ENCODE measurements at regions not wholly inside any gene's neighbourhood (a gene's known extent, or its start where the extent isn't known, plus 50 kb on each side); places are given as distances from the start of the nearest gene placed in this dataset.

DNA sequence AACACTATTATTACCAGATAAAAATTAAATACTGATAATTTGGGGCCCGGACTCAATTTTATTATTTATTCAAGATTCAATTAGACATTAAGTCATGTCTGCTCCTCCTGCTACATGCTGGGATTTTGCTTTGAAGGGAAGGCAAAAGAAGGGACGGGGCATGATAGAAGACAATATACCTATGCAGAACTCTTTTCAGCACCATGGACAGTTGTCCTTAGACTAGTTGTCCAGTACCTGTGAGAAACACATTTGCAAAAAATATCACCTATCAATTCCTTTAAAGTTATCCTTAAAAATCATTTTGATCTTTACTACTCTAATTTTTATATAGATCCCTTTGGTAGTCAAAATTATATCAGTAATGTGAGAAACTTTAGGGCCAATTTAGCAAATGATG is 100.2 kb upstream of the SULT1C3 start:
- peak; percentile 39 for DNase-seq (ENCODE audit: low read depth)

- DNase-seq (ENCODE audit: low read depth), result peak; percentile 53
Measured at GRCh38 chr2:108145557-108146326, 94.0 kb upstream of the SULT1C3 start.

- no peak for DNase-seq (ENCODE audit: low read depth)
Measured at GRCh38 chr2:108148555-108148954, 91.2 kb upstream of the SULT1C3 start.

GRCh38 chr2:108154366-108155061 is 85.3 kb upstream of the SULT1C3 start:
- no peak for DNase-seq (ENCODE audit: low read depth)

- no peak for DNase-seq (ENCODE audit: low read depth)
Measured at GRCh38 chr2:108161298-108161697, 78.5 kb upstream of the SULT1C3 start.

DNA sequence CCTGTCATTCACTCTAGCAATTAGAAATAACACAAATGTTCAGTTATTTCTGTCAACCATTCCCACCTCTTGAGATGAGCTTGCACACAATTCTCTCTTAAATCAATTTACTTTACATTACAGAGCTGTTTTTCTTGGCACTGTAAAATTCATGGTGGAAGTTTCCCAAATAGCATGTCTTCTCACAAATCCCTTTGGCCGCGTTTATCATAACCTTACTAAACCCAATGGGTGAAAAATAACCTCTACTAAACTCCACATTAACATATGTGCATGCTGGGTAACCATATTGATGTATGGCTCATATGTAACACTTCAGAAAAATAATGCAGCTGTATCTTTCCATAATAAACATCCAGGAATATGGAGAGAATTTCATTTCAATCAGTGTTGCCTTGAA is 75.5 kb upstream of the SULT1C3 start:
- DNase-seq (ENCODE audit: low read depth), result no peak

DNA sequence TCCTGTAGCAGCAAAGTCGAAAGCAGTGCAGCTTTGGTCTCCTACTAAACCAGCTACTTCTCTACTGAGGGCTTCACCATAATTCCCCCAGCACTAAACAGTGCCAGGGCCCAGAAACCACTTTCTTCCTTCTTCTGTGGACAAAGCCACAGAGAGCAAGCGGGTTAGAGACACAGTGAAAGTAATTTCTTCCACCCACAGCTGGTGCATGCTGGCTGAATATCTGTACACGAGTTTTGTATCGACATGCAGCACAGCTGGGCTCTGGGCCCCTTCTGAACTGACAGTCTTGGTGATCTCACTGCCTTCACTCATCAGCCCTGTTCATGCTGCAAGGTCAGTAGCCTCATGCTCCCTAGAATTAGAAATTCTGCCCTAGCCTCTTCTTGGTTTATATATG is 74.0 kb upstream of the SULT1C3 start:
- DNase-seq (ENCODE audit: low read depth), result no peak

- no peak for DNase-seq (ENCODE audit: low read depth)
Measured at GRCh38 chr2:108167699-108168098, 72.1 kb upstream of the SULT1C3 start.

DNA sequence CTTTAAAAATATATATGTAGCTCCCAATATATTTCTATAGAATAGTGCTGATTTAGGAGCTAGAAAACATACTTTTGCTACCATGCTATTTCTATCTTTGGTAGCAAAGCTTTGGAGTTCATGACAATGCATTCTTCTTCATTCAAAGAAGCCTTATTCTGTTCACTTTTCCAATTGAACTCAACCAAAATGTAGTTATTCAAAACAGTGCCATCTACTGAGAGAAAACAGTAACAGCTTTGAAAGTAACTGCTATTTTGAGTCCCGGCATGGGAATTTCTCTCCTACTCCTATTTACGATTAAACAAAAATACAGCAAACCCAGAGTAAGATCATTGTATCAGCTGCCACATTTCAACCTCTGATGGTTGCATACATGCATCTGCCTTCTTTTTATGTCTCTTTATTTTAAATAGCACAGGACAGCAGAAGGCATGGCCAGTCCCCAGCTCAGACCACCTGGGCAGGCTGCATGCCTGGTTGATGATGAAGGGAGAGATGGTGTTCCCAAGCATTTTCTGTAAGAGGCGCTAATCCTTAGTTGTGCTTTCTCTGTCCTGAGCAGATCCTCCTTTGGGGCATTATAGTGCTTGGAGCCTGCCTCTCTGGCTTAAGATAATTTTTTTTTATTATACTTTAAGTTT is 69.7 kb upstream of the SULT1C3 start:
- peak; percentile 32 for DNase-seq (ENCODE audit: low read depth)

- DNase-seq (ENCODE audit: low read depth), result peak; percentile 35
Measured at GRCh38 chr2:108171657-108172056, 68.1 kb upstream of the SULT1C3 start.

GRCh38 chr2:108182489-108182888 is 57.3 kb upstream of the SULT1C3 start:
- DNase-seq (ENCODE audit: low read depth), result peak; percentile 45

GRCh38 chr2:108184419-108184818 is 55.3 kb upstream of the SULT1C3 start:
- DNase-seq (ENCODE audit: low read depth), result peak; percentile 55

DNA sequence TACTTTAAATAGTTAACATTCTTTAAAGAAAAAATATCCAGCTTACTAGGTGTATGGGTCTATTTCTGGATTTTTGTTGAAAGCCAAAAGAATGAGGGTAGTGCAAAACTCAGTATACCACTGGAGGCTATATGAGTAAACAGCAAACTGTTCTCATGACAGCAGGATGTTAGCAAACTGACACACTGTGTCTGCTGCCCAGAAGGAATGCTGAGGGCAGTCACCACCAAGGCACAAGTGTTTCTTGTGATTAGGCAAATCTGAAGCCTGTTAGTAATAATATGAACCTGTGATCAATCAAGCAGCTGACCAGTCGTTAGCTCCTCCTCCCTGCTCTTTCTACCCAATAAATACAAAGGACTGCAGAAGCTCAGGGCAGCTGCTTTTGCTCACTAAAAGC is 50.5 kb upstream of the SULT1C3 start:
- peak; percentile 47 for DNase-seq (ENCODE audit: low read depth)

All from iris pigment epithelial cell (primary cell).